HepG2 (cell line): ENCODE measurements at regions not wholly inside any gene's neighbourhood (a gene's known extent, or its start where the extent isn't known, plus 50 kb on each side); places are given as distances from the start of the nearest gene placed in this dataset.

Experiments
- ATAC-seq: fragments of 200-7000 bp; cut with Tn5 transposase; 3 replicates; pipeline ENCODE4 v1.9.1; 2020; ENCODE audit warnings: mild to moderate bottlenecking, moderate library complexity
- BruUV-seq: library from RNA; stranded (reverse); fragments of 400-500 nt; replicated peaks from 2 replicates; lab custom pipeline; 2021; lab: Mats Ljungman, UMichigan
- CTCF ChIA-PET: fragments of 300-600 bp; formaldehyde crosslinking; extraction: SDS; loops from one replicate; lab custom pipeline; 2021; ENCODE audit warnings: low total read pairs, inconsistent platforms, low intra/inter-chr PET ratio; lab: Yijun Ruan, JAX
- POLR2A ChIA-PET: fragments of 350-600 bp; sonication (Branson Sonifier 250); formaldehyde crosslinking; loops from one replicate; lab custom pipeline; 2020; ENCODE audit warnings: antibody characterized with exemption, inconsistent platforms; lab: Yijun Ruan, JAX
- DNase-seq: peaks from one replicate; pipeline ENCODE4 v3.0.0-alpha.2; 2015; ENCODE audit warnings: low spot score
- FAIRE-seq: peaks from 3 replicates; lab custom pipeline; 2011; peaks lifted over from hg19 to GRCh38; lab: Jason Lieb, UNC
- H2AFZ ChIP-seq: one replicate; pipeline ENCODE4 v1.6.1; 2011; ENCODE audit warnings: low read length, inconsistent platforms
- H3K27ac ChIP-seq: fragments of 300-600 bp; 3 replicates; pipeline ENCODE4 v1.8.0; 2011; ENCODE audit warnings: mixed run types, mild to moderate bottlenecking, mixed read lengths, low read length, inconsistent platforms; ENCODE audit not compliant: insufficient read depth; ENCODE audit errors: extremely low read length
- H3K27me3 ChIP-seq, 2 experiments: fragments of 200-600 bp in 1 of 2; 2 replicates in 1 of 2; 3 replicates in 1 of 2; pipeline versions ENCODE4 v1.6.0 to v1.8.0; 2011; ENCODE audit warnings: low read length in 2 of 2, mild to moderate bottlenecking in 2 of 2, moderate library complexity in 2 of 2, inconsistent platforms in 1 of 2; ENCODE audit not compliant: insufficient read depth in 2 of 2, control insufficient read depth in 1 of 2
- H3K36me3 ChIP-seq, 2 experiments: fragments of 200-600 bp in 1 of 2; replicated peaks in 1 of 2; 2 replicates in 1 of 2; 3 replicates in 1 of 2; pipeline versions ENCODE4 v1.5.1 to v1.8.0; 2011; ENCODE audit warnings: low read length in 2 of 2, inconsistent platforms in 1 of 2; ENCODE audit not compliant: insufficient read depth in 2 of 2, control insufficient read depth in 1 of 2
- H3K4me1 ChIP-seq: 2 replicates; pipeline ENCODE4 v1.5.1; 2012; ENCODE audit warnings: low read length, inconsistent platforms; ENCODE audit not compliant: insufficient read depth
- H3K4me2 ChIP-seq: 2 replicates; pipeline ENCODE4 v1.6.0; 2011; ENCODE audit warnings: low read depth, low read length, inconsistent platforms
- H3K4me3 ChIP-seq, 3 experiments: fragments of 200-600 bp in 1 of 3; sonication (generic), shearing (Covaris generic) in 1 of 3; replicated peaks in 1 of 3; 2 replicates each; pipeline ENCODE4 v1.5.1; 2011 to 2016; ENCODE audit warnings: low read length in 3 of 3, inconsistent platforms in 2 of 3, low read depth in 2 of 3, mild to moderate bottlenecking in 2 of 3, control low read depth in 1 of 3, mixed read lengths in 1 of 3; ENCODE audit not compliant: insufficient read depth in 1 of 3
- H3K79me2 ChIP-seq: one replicate; pipeline ENCODE4 v1.6.1; 2011; ENCODE audit warnings: low read length, inconsistent platforms; ENCODE audit not compliant: insufficient read depth
- H3K9ac ChIP-seq: 2 replicates; pipeline ENCODE4 v1.6.0; 2011; ENCODE audit warnings: mild to moderate bottlenecking, low read depth, low read length, inconsistent platforms; ENCODE audit not compliant: insufficient read depth
- H3K9me3 ChIP-seq: 2 replicates; pipeline ENCODE4 v1.5.1; 2012; ENCODE audit warnings: mild to moderate bottlenecking, low read length
- H4K20me1 ChIP-seq: 2 replicates; pipeline ENCODE4 v1.6.0; 2011; ENCODE audit warnings: inconsistent platforms, mild to moderate bottlenecking, low read length, moderate library complexity; ENCODE audit not compliant: insufficient read depth
- AHR ChIP-seq: IDR thresholded peaks from 2 replicates; pipeline ENCODE4 v1.6.1; 2018; ENCODE audit warnings: missing genetic modification reagents, missing compliant biosample characterization
- HDAC6 ChIP-seq: fragments of 200-600 bp; sonication (generic); IDR thresholded peaks from 2 replicates; pipeline ENCODE4 v1.7.0; 2017; ENCODE audit warnings: mild to moderate bottlenecking, antibody characterized with exemption, low read length, low read depth
- NFE2L2 ChIP-seq: fragments of 150-350 bp; IDR thresholded peaks from 2 replicates; pipeline ENCODE4 v1.6.1; 2014; ENCODE audit warnings: low read length
- NR3C1 ChIP-seq: sonication (generic); formaldehyde crosslinking; IDR thresholded peaks from 2 replicates; pipeline ENCODE4 v1.4.0; 2020; ENCODE audit warnings: missing genetic modification reagents
- PPARG ChIP-seq: conservative IDR thresholded peaks from 2 replicates; pipeline ENCODE4 v1.6.1; 2016; ENCODE audit warnings: missing biosample characterization, missing genetic modification reagents
- STAG1 ChIP-seq: sonication (generic); formaldehyde crosslinking; IDR thresholded peaks from 2 replicates; pipeline ENCODE4 v1.4.0; 2020; ENCODE audit warnings: missing genetic modification reagents
- TARDBP ChIP-seq: sonication (generic); formaldehyde crosslinking; IDR thresholded peaks from 2 replicates; pipeline ENCODE4 v1.8.0; 2022; ENCODE audit warnings: mild to moderate bottlenecking, missing genetic modification reagents
- ZBTB8A ChIP-seq: sonication (generic); formaldehyde crosslinking; IDR thresholded peaks from 2 replicates; pipeline ENCODE4 v1.4.0; 2020; ENCODE audit warnings: mild to moderate bottlenecking, low read depth, missing genetic modification reagents, borderline replicate concordance
- ZNF446 ChIP-seq: sonication (generic); formaldehyde crosslinking; IDR thresholded peaks from 2 replicates; pipeline ENCODE4 v1.5.0; 2020; ENCODE audit warnings: mild to moderate bottlenecking, missing genetic modification reagents
- ZNF567 ChIP-seq: sonication (generic); formaldehyde crosslinking; IDR thresholded peaks from 2 replicates; pipeline ENCODE4 v1.8.1; 2023; ENCODE audit warnings: mild to moderate bottlenecking, missing genetic modification reagents, borderline replicate concordance
- ZSCAN31 ChIP-seq: sonication (generic); formaldehyde crosslinking; IDR thresholded peaks from 2 replicates; pipeline ENCODE4 v1.5.0; 2020; ENCODE audit warnings: low read depth, mild to moderate bottlenecking, missing genetic modification reagents
- WGBS: methylation state at CpG from one replicate; pipeline ENCODE4 v1.1.6; 2017; ENCODE audit warnings: low lambda C conversion rate; 5-methylcytosine and 5-hydroxymethylcytosine counted together
- in situ Hi-C: cut with HindIII; loops from 2 replicates; pipeline ENCODE4 v1.10.0; 2017; ENCODE audit warnings: low pct_unique_long_range_greater_than_20kb; ENCODE audit not compliant: extremely low pct_ligation_motif_present
- intact Hi-C: fragments of 100-400 bp; cut with micrococcal nuclease; formaldehyde crosslinking; loops from one replicate; pipeline ENCODE4 v1.10.0; 2022; ENCODE audit not compliant: unreplicated experiment
- TF ChIP-seq, protein P1 (sequence below), 2 experiments: sonication (generic) in 1 of 2; formaldehyde crosslinking in 1 of 2; IDR thresholded peaks; 2 replicates each; pipeline versions ENCODE4 v1.6.1 to v1.9.0; 2014 to 2022; ENCODE audit warnings: antibody characterized with exemption in 1 of 2, borderline replicate concordance in 1 of 2, inconsistent platforms in 1 of 2, low read depth in 1 of 2, missing genetic modification reagents in 1 of 2
- TF ChIP-seq, protein P2 (sequence below): sonication (generic); formaldehyde crosslinking; IDR thresholded peaks from 2 replicates; pipeline ENCODE4 v1.4.0; 2020; ENCODE audit warnings: missing genetic modification reagents, mild to moderate bottlenecking, borderline replicate concordance
- TF ChIP-seq, protein P3 (sequence below): sonication (generic); formaldehyde crosslinking; conservative IDR thresholded peaks from 2 replicates; pipeline ENCODE4 v1.8.0; 2022; ENCODE audit warnings: low read depth, missing genetic modification reagents

DNA sequence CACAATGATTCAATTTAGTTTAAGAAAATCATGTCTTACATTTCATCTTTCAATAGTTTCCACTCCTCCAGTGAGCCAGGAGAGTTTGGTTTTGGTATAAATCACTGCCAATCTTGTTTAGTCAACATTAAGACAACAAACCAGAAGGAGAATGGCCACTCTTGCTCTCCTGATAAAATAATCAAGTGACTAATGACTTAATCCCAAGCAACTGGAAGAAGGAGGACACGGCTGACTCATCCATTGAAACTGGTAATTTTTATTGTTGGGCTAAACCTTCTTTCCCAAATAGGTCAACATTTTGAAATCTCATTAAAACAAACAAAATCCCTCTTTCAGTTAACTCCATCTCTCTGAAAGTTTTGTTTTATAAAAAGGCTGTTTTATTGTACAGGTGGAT, 230.2 kb downstream of the CLCN4 start (continued):
- TF ChIP-seq, protein P1, sequence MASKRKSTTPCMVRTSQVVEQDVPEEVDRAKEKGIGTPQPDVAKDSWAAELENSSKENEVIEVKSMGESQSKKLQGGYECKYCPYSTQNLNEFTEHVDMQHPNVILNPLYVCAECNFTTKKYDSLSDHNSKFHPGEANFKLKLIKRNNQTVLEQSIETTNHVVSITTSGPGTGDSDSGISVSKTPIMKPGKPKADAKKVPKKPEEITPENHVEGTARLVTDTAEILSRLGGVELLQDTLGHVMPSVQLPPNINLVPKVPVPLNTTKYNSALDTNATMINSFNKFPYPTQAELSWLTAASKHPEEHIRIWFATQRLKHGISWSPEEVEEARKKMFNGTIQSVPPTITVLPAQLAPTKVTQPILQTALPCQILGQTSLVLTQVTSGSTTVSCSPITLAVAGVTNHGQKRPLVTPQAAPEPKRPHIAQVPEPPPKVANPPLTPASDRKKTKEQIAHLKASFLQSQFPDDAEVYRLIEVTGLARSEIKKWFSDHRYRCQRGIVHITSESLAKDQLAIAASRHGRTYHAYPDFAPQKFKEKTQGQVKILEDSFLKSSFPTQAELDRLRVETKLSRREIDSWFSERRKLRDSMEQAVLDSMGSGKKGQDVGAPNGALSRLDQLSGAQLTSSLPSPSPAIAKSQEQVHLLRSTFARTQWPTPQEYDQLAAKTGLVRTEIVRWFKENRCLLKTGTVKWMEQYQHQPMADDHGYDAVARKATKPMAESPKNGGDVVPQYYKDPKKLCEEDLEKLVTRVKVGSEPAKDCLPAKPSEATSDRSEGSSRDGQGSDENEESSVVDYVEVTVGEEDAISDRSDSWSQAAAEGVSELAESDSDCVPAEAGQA (IDR thresholded peaks at IDR 0.05; ENCODE audit: low read depth) = no peak
- TF ChIP-seq, protein P1 (CRISPR knock-in tag; IDR thresholded peaks at IDR 0.05; ENCODE audit: borderline replicate concordance) = no peak
- TF ChIP-seq ZBTB8A (CRISPR knock-in tag) (no peak), ZSCAN31 (no peak)
- TF ChIP-seq, protein P2, sequence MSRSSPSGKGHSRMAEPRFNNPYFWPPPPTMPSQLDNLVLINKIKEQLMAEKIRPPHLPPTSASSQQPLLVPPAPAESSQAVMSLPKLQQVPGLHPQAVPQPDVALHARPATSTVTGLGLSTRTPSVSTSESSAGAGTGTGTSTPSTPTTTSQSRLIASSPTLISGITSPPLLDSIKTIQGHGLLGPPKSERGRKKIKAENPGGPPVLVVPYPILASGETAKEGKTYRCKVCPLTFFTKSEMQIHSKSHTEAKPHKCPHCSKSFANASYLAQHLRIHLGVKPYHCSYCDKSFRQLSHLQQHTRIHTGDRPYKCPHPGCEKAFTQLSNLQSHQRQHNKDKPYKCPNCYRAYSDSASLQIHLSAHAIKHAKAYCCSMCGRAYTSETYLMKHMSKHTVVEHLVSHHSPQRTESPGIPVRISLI = no peak

DNA sequence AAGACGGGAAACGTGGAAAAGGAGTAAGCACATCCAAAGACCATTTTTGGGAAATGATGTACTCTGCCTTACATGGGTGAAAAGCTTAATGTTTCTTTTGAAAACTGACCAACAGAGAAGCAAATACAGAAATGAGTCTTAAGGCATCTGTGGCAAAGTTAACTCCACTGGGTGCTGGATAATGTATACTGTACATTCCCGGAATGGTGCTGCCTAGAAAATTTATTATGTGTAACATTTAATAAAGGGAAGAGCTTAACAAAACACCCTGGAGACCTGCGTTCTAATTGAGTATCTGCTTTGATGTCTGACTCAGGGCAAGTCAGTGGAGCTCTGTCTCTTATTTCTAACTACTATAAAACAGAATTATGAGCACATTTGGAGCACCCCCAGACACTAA, 230.2 kb downstream of the MID1 start:
- no peak overlapping the region for H3K4me3 ChIP-seq
- H3K79me2 ChIP-seq = no peaks in the 10 kb centered on the region
- H4K20me1 ChIP-seq = no peaks in the 10 kb centered on the region
- no peak overlapping the region for H3K9ac ChIP-seq
- ATAC-seq (no peak), DNase-seq (no peak), FAIRE-seq (no peak)
- H3K4me1 ChIP-seq = no peaks in the 10 kb centered on the region
- intact Hi-C loops (no loop called here), in situ Hi-C loops (no loop called here)
- no peak overlapping the region for H3K4me2 ChIP-seq
- no peaks in the 10 kb centered on the region for H3K9me3 ChIP-seq
- no TSS peak for BruUV-seq
- WGBS = 31% methylated on average over 4 of the region's 4 CpGs
- CTCF ChIA-PET = no interaction called here
- POLR2A ChIA-PET = no interaction called here
- no peak overlapping the region for H3K27ac ChIP-seq
- no peaks in the 10 kb centered on the region for H3K27me3 ChIP-seq
- H3K36me3 ChIP-seq = no peaks in the 10 kb centered on the region
- no peak overlapping the region for H2AFZ ChIP-seq
- TF ChIP-seq NR3C1 = no peak
- no peak for TF ChIP-seq NFE2L2
- TF ChIP-seq PPARG = no peak
- no peak for TF ChIP-seq ZNF567 (CRISPR knock-in tag)
- no peak for TF ChIP-seq AHR (CRISPR knock-in tag)
- TF ChIP-seq HDAC6 = no peak
- TF ChIP-seq ZNF446 (CRISPR knock-in tag) = no peak
- TF ChIP-seq STAG1 (CRISPR knock-in tag) = no peak
- TF ChIP-seq, protein P3, sequence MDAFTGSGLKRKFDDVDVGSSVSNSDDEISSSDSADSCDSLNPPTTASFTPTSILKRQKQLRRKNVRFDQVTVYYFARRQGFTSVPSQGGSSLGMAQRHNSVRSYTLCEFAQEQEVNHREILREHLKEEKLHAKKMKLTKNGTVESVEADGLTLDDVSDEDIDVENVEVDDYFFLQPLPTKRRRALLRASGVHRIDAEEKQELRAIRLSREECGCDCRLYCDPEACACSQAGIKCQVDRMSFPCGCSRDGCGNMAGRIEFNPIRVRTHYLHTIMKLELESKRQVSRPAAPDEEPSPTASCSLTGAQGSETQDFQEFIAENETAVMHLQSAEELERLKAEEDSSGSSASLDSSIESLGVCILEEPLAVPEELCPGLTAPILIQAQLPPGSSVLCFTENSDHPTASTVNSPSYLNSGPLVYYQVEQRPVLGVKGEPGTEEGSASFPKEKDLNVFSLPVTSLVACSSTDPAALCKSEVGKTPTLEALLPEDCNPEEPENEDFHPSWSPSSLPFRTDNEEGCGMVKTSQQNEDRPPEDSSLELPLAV = no peak
- TF ChIP-seq TARDBP (CRISPR knock-in tag) = no peak
